HepG2 (cell line): ENCODE measurements at regions not wholly inside any gene's neighbourhood (a gene's known extent, or its start where the extent isn't known, plus 50 kb on each side); places are given as distances from the start of the nearest gene placed in this dataset.

Experiments
- ATAC-seq: fragments of 200-7000 bp; cut with Tn5 transposase; 3 replicates; pipeline ENCODE4 v1.9.1; 2020; ENCODE audit warnings: mild to moderate bottlenecking, moderate library complexity
- BruUV-seq: library from RNA; stranded (reverse); fragments of 400-500 nt; replicated peaks from 2 replicates; lab custom pipeline; 2021; lab: Mats Ljungman, UMichigan
- CTCF ChIA-PET: fragments of 300-600 bp; formaldehyde crosslinking; extraction: SDS; loops from one replicate; lab custom pipeline; 2021; ENCODE audit warnings: low total read pairs, inconsistent platforms, low intra/inter-chr PET ratio; lab: Yijun Ruan, JAX
- POLR2A ChIA-PET: fragments of 350-600 bp; sonication (Branson Sonifier 250); formaldehyde crosslinking; loops from one replicate; lab custom pipeline; 2020; ENCODE audit warnings: antibody characterized with exemption, inconsistent platforms; lab: Yijun Ruan, JAX
- DNase-seq: peaks from one replicate; pipeline ENCODE4 v3.0.0-alpha.2; 2015; ENCODE audit warnings: low spot score
- FAIRE-seq: peaks from 3 replicates; lab custom pipeline; 2011; peaks lifted over from hg19 to GRCh38; lab: Jason Lieb, UNC
- H2AFZ ChIP-seq: one replicate; pipeline ENCODE4 v1.6.1; 2011; ENCODE audit warnings: low read length, inconsistent platforms
- H3K27ac ChIP-seq: fragments of 300-600 bp; 3 replicates; pipeline ENCODE4 v1.8.0; 2011; ENCODE audit warnings: mixed run types, mild to moderate bottlenecking, mixed read lengths, low read length, inconsistent platforms; ENCODE audit not compliant: insufficient read depth; ENCODE audit errors: extremely low read length
- H3K27me3 ChIP-seq, 2 experiments: fragments of 200-600 bp in 1 of 2; 2 replicates in 1 of 2; 3 replicates in 1 of 2; pipeline versions ENCODE4 v1.6.0 to v1.8.0; 2011; ENCODE audit warnings: low read length in 2 of 2, mild to moderate bottlenecking in 2 of 2, moderate library complexity in 2 of 2, inconsistent platforms in 1 of 2; ENCODE audit not compliant: insufficient read depth in 2 of 2, control insufficient read depth in 1 of 2
- H3K36me3 ChIP-seq, 2 experiments: fragments of 200-600 bp in 1 of 2; replicated peaks in 1 of 2; 2 replicates in 1 of 2; 3 replicates in 1 of 2; pipeline versions ENCODE4 v1.5.1 to v1.8.0; 2011; ENCODE audit warnings: low read length in 2 of 2, inconsistent platforms in 1 of 2; ENCODE audit not compliant: insufficient read depth in 2 of 2, control insufficient read depth in 1 of 2
- H3K4me1 ChIP-seq: 2 replicates; pipeline ENCODE4 v1.5.1; 2012; ENCODE audit warnings: low read length, inconsistent platforms; ENCODE audit not compliant: insufficient read depth
- H3K4me2 ChIP-seq: 2 replicates; pipeline ENCODE4 v1.6.0; 2011; ENCODE audit warnings: low read depth, low read length, inconsistent platforms
- H3K4me3 ChIP-seq, 3 experiments: fragments of 200-600 bp in 1 of 3; sonication (generic), shearing (Covaris generic) in 1 of 3; replicated peaks in 1 of 3; 2 replicates each; pipeline ENCODE4 v1.5.1; 2011 to 2016; ENCODE audit warnings: low read length in 3 of 3, inconsistent platforms in 2 of 3, low read depth in 2 of 3, mild to moderate bottlenecking in 2 of 3, control low read depth in 1 of 3, mixed read lengths in 1 of 3; ENCODE audit not compliant: insufficient read depth in 1 of 3
- H3K79me2 ChIP-seq: one replicate; pipeline ENCODE4 v1.6.1; 2011; ENCODE audit warnings: low read length, inconsistent platforms; ENCODE audit not compliant: insufficient read depth
- H3K9ac ChIP-seq: 2 replicates; pipeline ENCODE4 v1.6.0; 2011; ENCODE audit warnings: mild to moderate bottlenecking, low read depth, low read length, inconsistent platforms; ENCODE audit not compliant: insufficient read depth
- H3K9me3 ChIP-seq: 2 replicates; pipeline ENCODE4 v1.5.1; 2012; ENCODE audit warnings: mild to moderate bottlenecking, low read length
- H4K20me1 ChIP-seq: 2 replicates; pipeline ENCODE4 v1.6.0; 2011; ENCODE audit warnings: inconsistent platforms, mild to moderate bottlenecking, low read length, moderate library complexity; ENCODE audit not compliant: insufficient read depth
- ATF7 ChIP-seq, 2 experiments: fragments of 450-650 bp in 1 of 2; sonication (generic) in 1 of 2; formaldehyde crosslinking in 1 of 2; IDR thresholded peaks; 2 replicates each; pipeline versions ENCODE4 v1.4.0 to v1.6.1; 2016 to 2020; ENCODE audit warnings: antibody characterized with exemption in 1 of 2, mild to moderate bottlenecking in 1 of 2, missing genetic modification reagents in 1 of 2
- CREB1 ChIP-seq, 2 experiments: fragments of 450-650 bp in 1 of 2; IDR thresholded peaks; 2 replicates each; pipeline ENCODE4 v1.6.1; 2016 to 2017; ENCODE audit warnings: control low read depth in 1 of 2, mild to moderate bottlenecking in 1 of 2, missing compliant biosample characterization in 1 of 2, missing genetic modification characterization in 1 of 2
- MTF2 ChIP-seq: sonication (generic); formaldehyde crosslinking; IDR thresholded peaks from 2 replicates; pipeline ENCODE4 v1.5.0; 2020; ENCODE audit warnings: missing genetic modification reagents, borderline replicate concordance
- SOX5 ChIP-seq: IDR thresholded peaks from 2 replicates; pipeline ENCODE4 v1.6.1; 2016; ENCODE audit warnings: borderline replicate concordance
- TGIF2 ChIP-seq: IDR thresholded peaks from 2 replicates; pipeline ENCODE4 v1.6.1; 2016; ENCODE audit warnings: control low read depth, missing compliant biosample characterization
- ZFY ChIP-seq: sonication (generic); formaldehyde crosslinking; IDR thresholded peaks from 2 replicates; pipeline ENCODE4 v1.4.0; 2020; ENCODE audit warnings: missing genetic modification reagents
- ZNF232 ChIP-seq: sonication (generic); formaldehyde crosslinking; IDR thresholded peaks from 2 replicates; pipeline ENCODE4 v1.4.0; 2020; ENCODE audit warnings: missing genetic modification reagents, borderline replicate concordance
- WGBS: methylation state at CpG from one replicate; pipeline ENCODE4 v1.1.6; 2017; ENCODE audit warnings: low lambda C conversion rate; 5-methylcytosine and 5-hydroxymethylcytosine counted together
- in situ Hi-C: cut with HindIII; loops from 2 replicates; pipeline ENCODE4 v1.10.0; 2017; ENCODE audit warnings: low pct_unique_long_range_greater_than_20kb; ENCODE audit not compliant: extremely low pct_ligation_motif_present
- intact Hi-C: fragments of 100-400 bp; cut with micrococcal nuclease; formaldehyde crosslinking; loops from one replicate; pipeline ENCODE4 v1.10.0; 2022; ENCODE audit not compliant: unreplicated experiment
- TF ChIP-seq, protein P1 (sequence below): IDR thresholded peaks from 2 replicates; pipeline ENCODE4 v1.6.1; 2016; ENCODE audit warnings: missing compliant biosample characterization, missing genetic modification reagents, borderline replicate concordance

DNA sequence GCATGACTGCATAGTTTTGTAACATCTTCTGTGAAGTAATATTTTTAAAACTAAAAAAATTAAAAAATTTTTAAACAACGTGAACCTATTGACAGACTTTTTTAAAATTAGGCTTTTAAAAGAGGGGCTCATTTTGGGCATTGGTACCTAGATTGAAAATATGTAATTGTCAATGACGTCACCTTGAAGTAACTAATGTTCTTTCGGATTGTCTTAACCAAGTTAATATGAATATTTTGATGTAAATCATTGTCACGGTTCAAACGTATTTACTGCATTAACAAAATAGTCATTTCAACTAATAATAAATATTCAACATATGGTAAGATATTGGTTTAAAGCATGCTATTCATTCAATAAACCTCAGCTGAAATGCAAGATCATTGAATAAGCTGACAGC, 719.8 kb downstream of the ANKRD7 start:
- WGBS: 2% methylated on average over 5 of the region's 5 CpGs
- Histone ChIP-seq H3K79me2 (no peaks in the 10 kb centered on the region), H3K9me3 (no peaks in the 10 kb centered on the region), H3K4me2 (no peak overlapping the region), H3K4me3 (no peak overlapping the region), H3K4me1 (no peaks in the 10 kb centered on the region), H3K27ac (no peak overlapping the region), H3K27me3 (no peaks in the 10 kb centered on the region), H3K9ac (no peak overlapping the region), H2AFZ (no peak overlapping the region), H4K20me1 (no peaks in the 10 kb centered on the region), H3K36me3 (no peaks in the 10 kb centered on the region)
- no peak for ATAC-seq
- no peak for FAIRE-seq
- intact Hi-C loops: no loop called here
- CTCF ChIA-PET: no interaction called here
- no peak for DNase-seq
- in situ Hi-C loops: no loop called here
- no TSS peak for BruUV-seq
- POLR2A ChIA-PET: no interaction called here
- TF ChIP-seq TGIF2 (no peak), ATF7 (IDR thresholded peaks at IDR 0.05) (peak; percentile 97), ATF7 (CRISPR knock-in tag; IDR thresholded peaks at IDR 0.05) (no peak), CREB1 (IDR thresholded peaks at IDR 0.05) (peak; percentile 89), CREB1 (CRISPR knock-in tag; IDR thresholded peaks at IDR 0.05) (no peak), MTF2 (no peak), ZNF232 (CRISPR knock-in tag) (no peak), SOX5 (CRISPR knock-in tag) (no peak), ZFY (CRISPR knock-in tag) (no peak)
- TF ChIP-seq, protein P1, sequence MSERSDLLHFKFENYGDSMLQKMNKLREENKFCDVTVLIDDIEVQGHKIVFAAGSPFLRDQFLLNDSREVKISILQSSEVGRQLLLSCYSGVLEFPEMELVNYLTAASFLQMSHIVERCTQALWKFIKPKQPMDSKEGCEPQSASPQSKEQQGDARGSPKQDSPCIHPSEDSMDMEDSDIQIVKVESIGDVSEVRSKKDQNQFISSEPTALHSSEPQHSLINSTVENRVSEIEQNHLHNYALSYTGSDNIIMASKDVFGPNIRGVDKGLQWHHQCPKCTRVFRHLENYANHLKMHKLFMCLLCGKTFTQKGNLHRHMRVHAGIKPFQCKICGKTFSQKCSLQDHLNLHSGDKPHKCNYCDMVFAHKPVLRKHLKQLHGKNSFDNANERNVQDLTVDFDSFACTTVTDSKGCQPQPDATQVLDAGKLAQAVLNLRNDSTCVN: no peak
